ENCODE measurements at regions not wholly inside any gene's neighbourhood (a gene's known extent, or its start where the extent isn't known, plus 50 kb on each side); places are given as distances from the start of the nearest gene placed in this dataset.

DNA sequence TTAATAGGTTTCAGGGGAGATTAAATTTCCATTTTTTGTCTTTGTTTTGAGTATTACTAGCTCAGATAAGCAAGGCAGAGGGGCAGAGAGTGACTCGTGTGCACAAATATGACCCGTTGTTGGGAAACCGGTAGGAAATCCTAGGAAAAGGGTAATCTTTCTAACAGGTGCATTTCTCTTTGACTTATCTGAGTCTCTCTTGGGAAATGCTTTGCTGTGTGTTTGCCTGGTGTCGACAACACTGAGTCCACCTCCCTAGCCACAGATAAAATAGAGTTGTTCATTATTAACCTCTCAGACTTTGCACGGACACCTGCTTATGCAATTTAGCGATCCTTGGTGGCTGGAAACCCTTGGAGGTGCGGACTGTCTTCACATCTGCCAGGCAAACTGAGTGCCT lies 164.2 kb downstream of the FGF1 start:
- TF ChIP-seq FOXP2 (optimal IDR thresholded peaks at IDR 0.05; ENCODE audit: borderline replicate concordance, extremely low read depth, extremely low read length, insufficient read depth) (no peak), POLR2AphosphoS5 (IDR thresholded peaks at IDR 0.05; ENCODE audit: low read depth, low read length) (no peak), TAF1 (IDR thresholded peaks at IDR 0.05; ENCODE audit: borderline replicate concordance, insufficient read depth, low read length) (no peak), SIN3A (IDR thresholded peaks at IDR 0.05; ENCODE audit: borderline replicate concordance, insufficient read depth, low read length) (no peak)
- TF ChIP-seq, protein P1, sequence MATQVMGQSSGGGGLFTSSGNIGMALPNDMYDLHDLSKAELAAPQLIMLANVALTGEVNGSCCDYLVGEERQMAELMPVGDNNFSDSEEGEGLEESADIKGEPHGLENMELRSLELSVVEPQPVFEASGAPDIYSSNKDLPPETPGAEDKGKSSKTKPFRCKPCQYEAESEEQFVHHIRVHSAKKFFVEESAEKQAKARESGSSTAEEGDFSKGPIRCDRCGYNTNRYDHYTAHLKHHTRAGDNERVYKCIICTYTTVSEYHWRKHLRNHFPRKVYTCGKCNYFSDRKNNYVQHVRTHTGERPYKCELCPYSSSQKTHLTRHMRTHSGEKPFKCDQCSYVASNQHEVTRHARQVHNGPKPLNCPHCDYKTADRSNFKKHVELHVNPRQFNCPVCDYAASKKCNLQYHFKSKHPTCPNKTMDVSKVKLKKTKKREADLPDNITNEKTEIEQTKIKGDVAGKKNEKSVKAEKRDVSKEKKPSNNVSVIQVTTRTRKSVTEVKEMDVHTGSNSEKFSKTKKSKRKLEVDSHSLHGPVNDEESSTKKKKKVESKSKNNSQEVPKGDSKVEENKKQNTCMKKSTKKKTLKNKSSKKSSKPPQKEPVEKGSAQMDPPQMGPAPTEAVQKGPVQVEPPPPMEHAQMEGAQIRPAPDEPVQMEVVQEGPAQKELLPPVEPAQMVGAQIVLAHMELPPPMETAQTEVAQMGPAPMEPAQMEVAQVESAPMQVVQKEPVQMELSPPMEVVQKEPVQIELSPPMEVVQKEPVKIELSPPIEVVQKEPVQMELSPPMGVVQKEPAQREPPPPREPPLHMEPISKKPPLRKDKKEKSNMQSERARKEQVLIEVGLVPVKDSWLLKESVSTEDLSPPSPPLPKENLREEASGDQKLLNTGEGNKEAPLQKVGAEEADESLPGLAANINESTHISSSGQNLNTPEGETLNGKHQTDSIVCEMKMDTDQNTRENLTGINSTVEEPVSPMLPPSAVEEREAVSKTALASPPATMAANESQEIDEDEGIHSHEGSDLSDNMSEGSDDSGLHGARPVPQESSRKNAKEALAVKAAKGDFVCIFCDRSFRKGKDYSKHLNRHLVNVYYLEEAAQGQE (IDR thresholded peaks at IDR 0.05; ENCODE audit: insufficient read depth in 1 of 2, low read depth in 2 of 2, low read length in 2 of 2): no peak

DNA sequence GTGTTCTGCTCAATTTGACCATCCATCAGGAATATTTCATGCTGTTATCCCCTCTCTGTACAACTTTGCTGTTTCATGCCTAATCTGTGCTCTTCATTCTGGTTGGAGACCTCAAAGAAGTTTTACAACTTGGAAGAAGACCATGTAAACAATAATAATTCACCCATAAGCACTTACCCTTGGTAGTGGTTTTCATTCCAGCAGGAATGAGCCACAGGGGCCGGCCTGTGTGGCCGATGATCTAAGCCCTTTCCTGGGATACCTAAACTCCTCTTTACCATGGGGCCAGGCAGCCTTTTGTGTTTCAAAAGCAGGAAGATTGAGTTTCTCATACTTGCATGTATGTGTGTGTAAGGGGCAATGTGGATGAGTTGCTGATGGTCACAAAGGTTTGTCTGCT lies 165.0 kb downstream of the FGF1 start:
- no peak for TF ChIP-seq TAF1 (IDR thresholded peaks at IDR 0.05; ENCODE audit: borderline replicate concordance, insufficient read depth, low read length)
- TF ChIP-seq, protein P1 (IDR thresholded peaks at IDR 0.05; ENCODE audit: insufficient read depth in 1 of 2, low read depth in 2 of 2, low read length in 2 of 2): no peak
- no peak for TF ChIP-seq FOXP2 (optimal IDR thresholded peaks at IDR 0.05; ENCODE audit: borderline replicate concordance, extremely low read depth, extremely low read length, insufficient read depth)
- no peak for TF ChIP-seq SIN3A (IDR thresholded peaks at IDR 0.05; ENCODE audit: borderline replicate concordance, insufficient read depth, low read length)
- no peak for TF ChIP-seq POLR2AphosphoS5 (IDR thresholded peaks at IDR 0.05; ENCODE audit: low read depth, low read length)

DNA sequence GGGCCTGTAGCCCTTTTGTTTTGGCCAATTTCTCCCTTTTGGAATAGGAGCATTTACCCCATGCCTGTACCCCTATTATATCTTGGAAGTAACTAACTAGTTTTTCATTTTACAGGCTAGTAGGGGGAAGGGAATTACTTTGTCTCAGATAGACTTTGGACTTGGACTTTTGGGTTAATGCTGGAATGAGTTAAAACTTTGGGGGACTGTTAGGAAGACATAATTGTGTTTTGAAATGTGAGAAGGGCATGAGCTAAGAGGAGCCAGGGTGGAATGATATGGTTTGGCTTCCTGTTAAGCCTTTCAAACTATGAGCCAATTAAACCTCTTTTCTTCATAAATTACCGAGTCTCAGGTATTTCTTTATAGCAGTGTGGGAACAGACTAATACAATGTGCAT lies 168.1 kb downstream of the FGF1 start:
- TF ChIP-seq SIN3A (IDR thresholded peaks at IDR 0.05; ENCODE audit: borderline replicate concordance, insufficient read depth, low read length): no peak

DNA sequence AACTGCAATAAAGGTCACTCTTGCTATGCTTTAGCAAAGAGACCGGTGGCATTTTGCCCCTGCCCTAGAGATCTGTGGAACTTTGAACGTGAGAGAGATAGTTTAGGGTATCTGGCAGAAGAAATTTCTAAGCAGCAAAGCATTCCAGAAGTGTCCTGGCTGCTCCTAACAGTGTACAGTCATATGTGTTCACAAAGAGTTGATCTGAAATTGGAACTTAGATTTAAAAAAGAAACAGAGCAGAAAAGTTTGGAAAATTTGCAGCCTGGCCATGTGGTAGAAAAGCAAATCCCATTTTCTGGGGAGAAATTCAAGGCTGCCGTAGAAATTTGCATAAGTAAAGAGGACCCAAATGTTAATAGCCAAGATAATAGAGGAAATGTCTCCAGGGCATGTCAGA lies 169.2 kb downstream of the FGF1 start:
- TF ChIP-seq TAF1 (IDR thresholded peaks at IDR 0.05; ENCODE audit: borderline replicate concordance, insufficient read depth, low read length): no peak
- TF ChIP-seq SIN3A (IDR thresholded peaks at IDR 0.05; ENCODE audit: borderline replicate concordance, insufficient read depth, low read length): no peak
- TF ChIP-seq, protein P1 (IDR thresholded peaks at IDR 0.05; ENCODE audit: insufficient read depth in 1 of 2, low read depth in 2 of 2, low read length in 2 of 2): no peak

DNA sequence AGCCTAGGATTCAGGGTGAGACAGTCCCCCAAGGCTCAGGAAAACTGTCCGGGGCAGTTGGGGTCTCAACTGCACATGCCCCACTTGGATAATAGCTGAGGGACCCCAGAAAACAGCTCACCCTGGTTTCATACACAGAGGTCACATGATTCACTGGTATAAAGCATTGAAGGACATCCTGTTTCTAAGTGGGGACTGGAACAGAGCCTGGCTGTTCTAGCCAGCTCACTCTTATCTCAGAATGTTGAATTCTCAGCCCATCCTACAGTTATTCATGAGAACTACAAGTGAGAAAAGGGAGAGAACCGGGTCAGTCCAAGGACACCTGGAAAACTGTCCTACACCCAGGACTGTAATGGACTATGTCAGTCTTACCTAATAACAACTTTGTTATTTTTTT lies 170.9 kb downstream of the FGF1 start:
- no peak for TF ChIP-seq FOXP2 (optimal IDR thresholded peaks at IDR 0.05; ENCODE audit: borderline replicate concordance, extremely low read depth, extremely low read length, insufficient read depth)

DNA sequence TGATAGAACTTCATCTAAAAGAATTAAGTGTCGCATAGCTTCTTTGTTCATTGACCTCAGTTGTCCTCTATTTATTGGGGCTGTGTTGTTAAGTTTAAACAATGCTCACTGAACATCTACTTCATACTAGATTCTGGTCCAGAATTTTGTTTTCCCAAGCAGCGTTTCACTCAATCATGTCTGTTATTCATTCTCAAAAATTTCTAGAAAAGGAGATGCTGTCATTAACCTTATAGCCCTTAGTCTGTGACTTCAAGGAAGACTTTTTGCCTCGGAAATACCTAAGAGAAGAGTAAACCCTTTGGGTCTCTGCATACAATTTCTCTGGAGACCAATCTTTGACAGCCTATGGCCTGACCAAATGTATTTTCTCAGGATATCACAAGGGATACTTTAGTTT lies 171.7 kb downstream of the FGF1 start:
- TF ChIP-seq SIN3A (IDR thresholded peaks at IDR 0.05; ENCODE audit: borderline replicate concordance, insufficient read depth, low read length) (no peak), FOXP2 (optimal IDR thresholded peaks at IDR 0.05; ENCODE audit: borderline replicate concordance, extremely low read depth, extremely low read length, insufficient read depth) (no peak), POLR2AphosphoS5 (IDR thresholded peaks at IDR 0.05; ENCODE audit: low read depth, low read length) (no peak), TAF1 (IDR thresholded peaks at IDR 0.05; ENCODE audit: borderline replicate concordance, insufficient read depth, low read length) (no peak)
- TF ChIP-seq, protein P1 (IDR thresholded peaks at IDR 0.05; ENCODE audit: insufficient read depth in 1 of 2, low read depth in 2 of 2, low read length in 2 of 2): no peak

Data from PFSK-1 (cell line).